NOMO-1 treated with dmso at 0.1 percent for 144 hours (cell line): ENCODE measurements at regions not wholly inside any gene's neighbourhood (a gene's known extent, or its start where the extent isn't known, plus 50 kb on each side); places are given as distances from the start of the nearest gene placed in this dataset.
"Not testable (repeated sequence)": the region's sequence is repeated elsewhere in the genome, so short reads cannot be mapped to it uniquely, and the experiment has no call there.

Source experiments
- DNase-seq: peaks from one replicate; lab custom pipeline; 2025; ENCODE audit not compliant: unreplicated experiment; lab: John Stamatoyannopoulos, UW

GRCh38 chr2:22406625-22407024 lies 978.4 kb upstream of the KLHL29 start:
- DNase-seq: peak; percentile 9

GRCh38 chr2:22420076-22420475 lies 964.9 kb upstream of the KLHL29 start:
- DNase-seq: no peak

GRCh38 chr2:22442051-22442450 lies 942.9 kb upstream of the KLHL29 start:
- no peak for DNase-seq

GRCh38 chr2:22444281-22444680 lies 940.7 kb upstream of the KLHL29 start:
- no peak for DNase-seq

- DNase-seq: no peak
Observed at GRCh38 chr2:22449696-22450095, 935.3 kb upstream of the KLHL29 start.

- no peak for DNase-seq
Observed at GRCh38 chr2:22450831-22451230, 934.1 kb upstream of the KLHL29 start.

- DNase-seq: no peak
Observed at GRCh38 chr2:22454826-22455485, 930.0 kb upstream of the KLHL29 start.

- no peak for DNase-seq
Observed at GRCh38 chr2:22458440-22458839, 926.5 kb upstream of the KLHL29 start.

GRCh38 chr2:22475103-22475502 lies 909.9 kb upstream of the KLHL29 start:
- DNase-seq: not testable (repeated sequence)

- DNase-seq: no peak
Observed at GRCh38 chr2:22478329-22478728, 906.6 kb upstream of the KLHL29 start.

- DNase-seq: no peak
Observed at GRCh38 chr2:22481486-22482259, 903.3 kb upstream of the KLHL29 start.

GRCh38 chr2:22483036-22483435 lies 901.9 kb upstream of the KLHL29 start:
- no peak for DNase-seq

GRCh38 chr2:22485486-22485885 lies 899.5 kb upstream of the KLHL29 start:
- no peak for DNase-seq

GRCh38 chr2:22486343-22486742 lies 898.6 kb upstream of the KLHL29 start:
- DNase-seq: no peak

- no peak for DNase-seq
Observed at GRCh38 chr2:22487036-22487435, 897.9 kb upstream of the KLHL29 start.

GRCh38 chr2:22487541-22487940 lies 897.4 kb upstream of the KLHL29 start:
- DNase-seq: no peak

GRCh38 chr2:22491442-22491841 lies 893.5 kb upstream of the KLHL29 start:
- DNase-seq: no peak

- no peak for DNase-seq
Observed at GRCh38 chr2:22494156-22494555, 890.8 kb upstream of the KLHL29 start.

- DNase-seq: no peak
Observed at GRCh38 chr2:22497064-22497463, 887.9 kb upstream of the KLHL29 start.

GRCh38 chr2:22497789-22498188 lies 887.2 kb upstream of the KLHL29 start:
- DNase-seq: no peak

- no peak for DNase-seq
Observed at GRCh38 chr2:22499082-22499839, 885.7 kb upstream of the KLHL29 start.

- DNase-seq: no peak
Observed at GRCh38 chr2:22500555-22500935, 884.4 kb upstream of the KLHL29 start.
